SK-N-SH (cell line): ENCODE measurements at regions not wholly inside any gene's neighbourhood (a gene's known extent, or its start where the extent isn't known, plus 50 kb on each side); places are given as distances from the start of the nearest gene placed in this dataset.

Experiments
- CHD2 ChIP-seq: fragments of 150-350 bp; IDR thresholded peaks from 2 replicates; pipeline ENCODE4 v1.6.1; 2018; ENCODE audit warnings: low read length; ENCODE audit not compliant: partially characterized antibody
- EP300 ChIP-seq, 2 experiments: IDR thresholded peaks; 2 replicates each; pipeline versions ENCODE4 v1.4.0 to v1.6.1; 2012; ENCODE audit warnings: borderline replicate concordance in 1 of 2, low read depth in 1 of 2, low read length in 1 of 2
- EZH2phosphoT487 ChIP-seq: fragments of 200-600 bp; sonication (generic); IDR thresholded peaks from 2 replicates; pipeline ENCODE4 v1.6.1; 2017; ENCODE audit warnings: low read depth, mixed run types, mild to moderate bottlenecking, antibody characterized with exemption, moderate library complexity, borderline replicate concordance
- JUND ChIP-seq: IDR thresholded peaks from 2 replicates; pipeline ENCODE4 v1.4.0; 2012
- MXI1 ChIP-seq: IDR thresholded peaks from 2 replicates; pipeline ENCODE4 v1.6.1; 2012; ENCODE audit warnings: mild to moderate bottlenecking, low read depth, low read length, improper control_type of control experiment
- NFIC ChIP-seq: IDR thresholded peaks from 2 replicates; pipeline ENCODE4 v1.4.0; 2012; ENCODE audit warnings: borderline replicate concordance
- NRF1 ChIP-seq: IDR thresholded peaks from 2 replicates; pipeline ENCODE4 v1.6.1; 2012; ENCODE audit warnings: low read depth, mild to moderate bottlenecking, low read length
- SMC3 ChIP-seq: IDR thresholded peaks from 2 replicates; pipeline ENCODE4 v1.6.1; 2012; ENCODE audit warnings: low read depth, low read length, improper control_type of control experiment
- TF ChIP-seq, protein P1 (sequence below): fragments of 200-600 bp; sonication (generic); IDR thresholded peaks from 2 replicates; pipeline ENCODE4 v1.6.1; 2017; ENCODE audit warnings: antibody characterized with exemption, mild to moderate bottlenecking, moderate library complexity
- TF ChIP-seq, protein P2 (sequence below): IDR thresholded peaks from 2 replicates; pipeline ENCODE4 v1.4.0; 2012; ENCODE audit warnings: low read depth
- TF ChIP-seq, protein P3 (sequence below): IDR thresholded peaks from 2 replicates; pipeline ENCODE4 v1.6.1; 2012; ENCODE audit warnings: mild to moderate bottlenecking, low read depth, low read length, moderate library complexity

DNA sequence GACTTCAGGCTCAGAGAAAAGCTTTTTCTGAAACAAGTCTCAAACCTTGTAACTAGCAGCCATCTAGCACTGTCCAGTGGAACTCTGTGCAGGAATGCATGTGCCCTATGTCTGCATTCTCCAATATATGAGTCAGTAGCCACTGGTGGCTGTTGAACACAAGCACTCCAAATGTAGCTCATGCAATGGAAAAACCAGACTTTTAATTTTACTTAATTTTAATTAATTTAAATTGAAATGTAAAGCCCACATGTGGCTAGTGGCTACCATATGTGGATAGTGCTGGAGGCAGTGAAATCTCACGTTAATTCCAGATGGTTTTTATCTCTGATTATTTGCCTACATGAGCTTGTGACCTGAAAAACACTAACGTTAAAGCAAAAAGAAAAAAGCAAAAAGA lies 225.1 kb downstream of the GATA3 start:
- TF ChIP-seq CHD2 (peak; percentile 75), MXI1 (peak; percentile 27; the same call in 1 of the 2 replicates), SMC3 (no peak), EZH2phosphoT487 (no peak), EP300 (IDR thresholded peaks at IDR 0.05; ENCODE audit: borderline replicate concordance in 1 of 2, low read depth in 1 of 2, low read length in 1 of 2) (peak in 1 of 2 experiments; percentile 81; a peak in 2 of 4 replicates), NRF1 (no peak), JUND (peak; percentile 33; the same call in 1 of the 2 replicates), NFIC (no peak)
- TF ChIP-seq, protein P1, sequence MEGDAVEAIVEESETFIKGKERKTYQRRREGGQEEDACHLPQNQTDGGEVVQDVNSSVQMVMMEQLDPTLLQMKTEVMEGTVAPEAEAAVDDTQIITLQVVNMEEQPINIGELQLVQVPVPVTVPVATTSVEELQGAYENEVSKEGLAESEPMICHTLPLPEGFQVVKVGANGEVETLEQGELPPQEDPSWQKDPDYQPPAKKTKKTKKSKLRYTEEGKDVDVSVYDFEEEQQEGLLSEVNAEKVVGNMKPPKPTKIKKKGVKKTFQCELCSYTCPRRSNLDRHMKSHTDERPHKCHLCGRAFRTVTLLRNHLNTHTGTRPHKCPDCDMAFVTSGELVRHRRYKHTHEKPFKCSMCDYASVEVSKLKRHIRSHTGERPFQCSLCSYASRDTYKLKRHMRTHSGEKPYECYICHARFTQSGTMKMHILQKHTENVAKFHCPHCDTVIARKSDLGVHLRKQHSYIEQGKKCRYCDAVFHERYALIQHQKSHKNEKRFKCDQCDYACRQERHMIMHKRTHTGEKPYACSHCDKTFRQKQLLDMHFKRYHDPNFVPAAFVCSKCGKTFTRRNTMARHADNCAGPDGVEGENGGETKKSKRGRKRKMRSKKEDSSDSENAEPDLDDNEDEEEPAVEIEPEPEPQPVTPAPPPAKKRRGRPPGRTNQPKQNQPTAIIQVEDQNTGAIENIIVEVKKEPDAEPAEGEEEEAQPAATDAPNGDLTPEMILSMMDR: no peak
- TF ChIP-seq, protein P2, sequence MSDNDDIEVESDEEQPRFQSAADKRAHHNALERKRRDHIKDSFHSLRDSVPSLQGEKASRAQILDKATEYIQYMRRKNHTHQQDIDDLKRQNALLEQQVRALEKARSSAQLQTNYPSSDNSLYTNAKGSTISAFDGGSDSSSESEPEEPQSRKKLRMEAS: peak; percentile 58
- TF ChIP-seq, protein P3, sequence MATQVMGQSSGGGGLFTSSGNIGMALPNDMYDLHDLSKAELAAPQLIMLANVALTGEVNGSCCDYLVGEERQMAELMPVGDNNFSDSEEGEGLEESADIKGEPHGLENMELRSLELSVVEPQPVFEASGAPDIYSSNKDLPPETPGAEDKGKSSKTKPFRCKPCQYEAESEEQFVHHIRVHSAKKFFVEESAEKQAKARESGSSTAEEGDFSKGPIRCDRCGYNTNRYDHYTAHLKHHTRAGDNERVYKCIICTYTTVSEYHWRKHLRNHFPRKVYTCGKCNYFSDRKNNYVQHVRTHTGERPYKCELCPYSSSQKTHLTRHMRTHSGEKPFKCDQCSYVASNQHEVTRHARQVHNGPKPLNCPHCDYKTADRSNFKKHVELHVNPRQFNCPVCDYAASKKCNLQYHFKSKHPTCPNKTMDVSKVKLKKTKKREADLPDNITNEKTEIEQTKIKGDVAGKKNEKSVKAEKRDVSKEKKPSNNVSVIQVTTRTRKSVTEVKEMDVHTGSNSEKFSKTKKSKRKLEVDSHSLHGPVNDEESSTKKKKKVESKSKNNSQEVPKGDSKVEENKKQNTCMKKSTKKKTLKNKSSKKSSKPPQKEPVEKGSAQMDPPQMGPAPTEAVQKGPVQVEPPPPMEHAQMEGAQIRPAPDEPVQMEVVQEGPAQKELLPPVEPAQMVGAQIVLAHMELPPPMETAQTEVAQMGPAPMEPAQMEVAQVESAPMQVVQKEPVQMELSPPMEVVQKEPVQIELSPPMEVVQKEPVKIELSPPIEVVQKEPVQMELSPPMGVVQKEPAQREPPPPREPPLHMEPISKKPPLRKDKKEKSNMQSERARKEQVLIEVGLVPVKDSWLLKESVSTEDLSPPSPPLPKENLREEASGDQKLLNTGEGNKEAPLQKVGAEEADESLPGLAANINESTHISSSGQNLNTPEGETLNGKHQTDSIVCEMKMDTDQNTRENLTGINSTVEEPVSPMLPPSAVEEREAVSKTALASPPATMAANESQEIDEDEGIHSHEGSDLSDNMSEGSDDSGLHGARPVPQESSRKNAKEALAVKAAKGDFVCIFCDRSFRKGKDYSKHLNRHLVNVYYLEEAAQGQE: 0 out of 2 replicates have a peak, but pooled peaks have one; percentile 13
